Stimulated activated CD4-positive, alpha-beta T cell treated with anti-CD3 and anti-CD28 coated beads, Interleukin-15, amount 100 ng/mL, for 48 hours (primary cell): ENCODE measurements at regions not wholly inside any gene's neighbourhood (a gene's known extent, or its start where the extent isn't known, plus 50 kb on each side); places are given as distances from the start of the nearest gene placed in this dataset.
"Not testable (repeated sequence)": the region's sequence is repeated elsewhere in the genome, so short reads cannot be mapped to it uniquely, and the experiment has no call there.

ENCODE experiments used
- DNase-seq, 2 donors: peaks; one replicate each; pipeline ENCODE4 v3.0.0-alpha.2; 2020; ENCODE audit warnings: low read depth in 2 of 2

- DNase-seq: no peak
Observed at GRCh38 chr9:119761812-119762211, 392.6 kb upstream of the BRINP1 start.

- no peak for DNase-seq
Observed at GRCh38 chr9:119758990-119759389, 389.8 kb upstream of the BRINP1 start.

GRCh38 chr9:119758241-119758640, 389.0 kb upstream of the BRINP1 start:
- no peak for DNase-seq

- no peak for DNase-seq
Observed at GRCh38 chr9:119739476-119739875, 370.2 kb upstream of the BRINP1 start.

GRCh38 chr9:119736491-119737454, 367.5 kb upstream of the BRINP1 start:
- DNase-seq: no peak

DNA sequence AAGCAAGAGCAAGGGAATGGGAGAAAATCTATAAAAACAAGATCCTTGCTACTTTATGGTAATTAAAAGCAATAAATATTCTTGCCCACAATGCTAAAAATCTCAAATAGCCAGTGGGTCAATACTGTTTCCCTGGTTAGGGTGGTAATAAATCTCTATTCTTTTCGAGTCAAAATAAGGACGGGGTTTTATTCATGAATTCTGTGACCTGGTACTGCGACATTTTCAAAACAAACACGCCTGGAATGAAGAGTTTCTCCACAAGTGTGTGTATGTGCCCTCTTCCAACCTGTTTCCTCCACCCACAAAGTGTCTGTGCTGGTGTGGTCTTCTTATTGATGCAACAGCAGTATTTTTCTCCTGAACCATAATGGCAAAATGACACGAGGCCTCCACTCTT, 358.8 kb upstream of the BRINP1 start:
- DNase-seq: no peak

DNA sequence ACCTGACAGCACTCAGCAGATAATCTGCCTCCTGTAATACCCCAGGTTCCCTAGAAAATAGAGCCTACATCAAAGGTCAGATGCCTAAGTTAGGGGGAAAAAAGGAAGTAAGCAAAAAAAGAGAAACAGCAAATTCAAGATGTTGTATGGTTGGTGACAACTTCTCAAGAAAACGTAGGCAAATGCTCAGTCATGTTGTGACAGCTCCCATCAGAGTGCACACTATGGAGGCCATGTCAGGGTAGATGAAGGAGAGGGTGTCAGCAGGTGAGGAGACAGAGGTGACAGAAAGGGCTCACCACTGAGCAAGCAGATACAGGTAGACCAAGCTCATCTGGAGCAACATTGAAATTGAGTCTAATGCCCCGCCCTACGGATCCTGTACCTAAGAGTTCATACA, 356.8 kb upstream of the BRINP1 start:
- no peak for DNase-seq

GRCh38 chr9:119722384-119722783, 353.1 kb upstream of the BRINP1 start:
- DNase-seq: no peak

- DNase-seq: no peak
Observed at GRCh38 chr9:119712325-119712724, 343.1 kb upstream of the BRINP1 start.

- DNase-seq: no peak
Observed at GRCh38 chr9:119709431-119709830, 340.2 kb upstream of the BRINP1 start.

- no peak for DNase-seq
Observed at GRCh38 chr9:119707228-119707845, 338.1 kb upstream of the BRINP1 start.

- DNase-seq: no peak
Observed at GRCh38 chr9:119701651-119702050, 332.4 kb upstream of the BRINP1 start.

DNA sequence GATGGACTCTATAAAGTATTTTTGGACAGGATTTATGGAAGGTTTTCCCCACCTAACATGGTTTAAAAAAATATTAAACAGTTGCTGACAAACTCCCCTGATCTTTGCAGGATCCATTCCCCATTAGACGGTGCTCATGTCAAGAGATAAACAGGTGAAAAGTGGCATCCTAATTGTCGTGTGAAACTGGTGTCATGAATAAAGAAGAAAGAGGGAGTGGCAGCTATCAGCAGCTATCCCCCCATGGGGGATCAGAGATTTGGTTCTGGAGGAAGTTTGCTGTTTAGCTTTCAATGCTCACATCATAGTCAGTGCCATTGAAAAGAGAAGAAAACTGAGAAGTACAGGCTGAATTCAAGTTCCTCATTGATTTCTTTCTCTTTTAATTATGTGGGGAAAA, 329.3 kb upstream of the BRINP1 start:
- DNase-seq: no peak

GRCh38 chr9:119697996-119698395, 328.8 kb upstream of the BRINP1 start:
- DNase-seq: no peak

DNA sequence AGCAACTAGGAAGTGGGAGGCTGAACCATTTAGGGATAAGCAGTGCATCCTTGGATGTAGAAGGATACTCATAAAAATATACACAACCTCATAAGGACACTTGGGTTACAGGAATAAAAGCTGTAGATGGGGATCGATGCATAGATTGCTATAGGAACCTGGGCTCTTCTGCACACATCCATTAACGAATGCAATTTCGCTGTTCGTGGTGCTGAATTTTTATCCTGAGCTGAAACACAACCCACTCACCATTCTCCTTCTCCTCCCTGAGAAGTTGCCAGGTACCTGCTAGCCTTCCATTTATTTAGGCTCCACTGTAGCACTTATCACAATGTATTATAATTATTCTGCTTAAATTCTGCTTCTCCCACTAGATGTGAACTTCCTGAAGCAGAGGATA, 320.6 kb upstream of the BRINP1 start:
- no peak for DNase-seq

- DNase-seq: no peak
Observed at GRCh38 chr9:119688547-119688946, 319.3 kb upstream of the BRINP1 start.

DNA sequence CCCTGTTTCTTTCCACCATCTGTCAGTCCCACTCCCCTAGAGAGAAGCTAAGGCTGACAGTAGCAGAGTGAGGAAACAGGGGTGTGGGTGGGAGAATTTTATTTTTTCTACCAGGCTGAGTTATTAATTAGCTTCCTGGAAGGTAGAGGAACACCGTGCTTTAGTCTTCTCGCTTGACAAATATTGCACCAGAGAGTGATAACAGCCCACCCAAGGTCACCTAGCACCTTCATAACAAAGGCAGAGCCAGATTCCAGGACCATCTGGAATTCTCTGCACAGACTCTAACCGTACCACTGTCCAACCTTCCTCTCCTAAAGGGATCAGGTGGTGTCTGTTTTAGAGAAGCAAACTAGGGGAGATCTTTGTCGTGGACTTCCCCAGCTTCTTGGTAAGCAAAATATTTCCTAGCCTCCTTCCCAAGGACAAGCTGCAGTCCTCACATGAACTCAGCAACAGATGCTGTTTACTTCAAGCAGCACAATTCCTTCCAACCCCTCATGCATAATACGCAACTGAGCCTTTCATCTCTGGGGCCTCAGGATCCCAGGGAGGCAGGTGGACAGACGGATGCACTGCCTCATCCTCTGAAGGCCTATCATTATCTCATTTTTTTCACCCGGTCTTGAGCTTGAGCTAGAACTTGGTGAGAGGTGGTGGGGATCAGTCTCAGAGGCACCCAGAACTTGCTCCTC, 308.7 kb upstream of the BRINP1 start:
- no peak for DNase-seq

DNA sequence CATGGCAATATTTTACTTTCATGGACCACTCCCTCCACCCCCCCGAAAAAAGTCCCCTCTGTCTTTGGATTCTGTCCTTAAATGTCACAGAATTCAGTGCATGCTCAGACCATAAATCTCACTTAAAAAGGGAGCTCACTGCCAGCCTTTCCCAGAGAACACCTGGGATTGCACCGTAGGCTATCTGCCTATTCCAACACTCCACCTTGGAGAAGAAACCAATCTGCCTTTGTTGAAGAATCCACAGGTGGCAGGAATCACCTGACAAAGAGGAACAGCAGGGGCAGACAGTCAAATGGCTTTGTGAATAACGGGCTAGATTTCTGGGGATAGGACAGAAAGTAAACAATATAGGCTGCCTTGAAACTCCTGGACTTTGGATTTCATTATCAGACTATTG, 306.7 kb upstream of the BRINP1 start:
- no peak for DNase-seq

DNA sequence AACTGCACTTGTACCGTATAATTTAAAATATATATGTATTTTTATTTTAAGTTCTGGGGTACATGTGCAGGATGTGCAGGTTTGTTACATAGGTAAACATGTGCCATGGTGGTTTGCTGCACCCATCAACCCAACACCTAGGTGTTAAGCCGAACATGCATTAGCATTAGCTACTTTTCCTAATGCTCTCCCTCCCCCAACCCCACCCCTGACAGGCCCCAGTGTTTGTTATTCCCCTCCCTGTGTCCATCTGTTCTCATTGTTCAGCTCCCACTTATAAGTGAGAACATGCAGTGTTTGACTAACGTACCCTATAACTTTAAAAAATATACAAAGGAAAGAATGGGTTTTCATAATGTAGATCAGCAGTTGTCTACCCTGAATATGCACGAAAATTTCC, 303.5 kb upstream of the BRINP1 start:
- not testable (repeated sequence) for DNase-seq

GRCh38 chr9:119667916-119668315, 298.7 kb upstream of the BRINP1 start:
- DNase-seq: no peak

GRCh38 chr9:119667163-119667562, 297.9 kb upstream of the BRINP1 start:
- no peak for DNase-seq

DNA sequence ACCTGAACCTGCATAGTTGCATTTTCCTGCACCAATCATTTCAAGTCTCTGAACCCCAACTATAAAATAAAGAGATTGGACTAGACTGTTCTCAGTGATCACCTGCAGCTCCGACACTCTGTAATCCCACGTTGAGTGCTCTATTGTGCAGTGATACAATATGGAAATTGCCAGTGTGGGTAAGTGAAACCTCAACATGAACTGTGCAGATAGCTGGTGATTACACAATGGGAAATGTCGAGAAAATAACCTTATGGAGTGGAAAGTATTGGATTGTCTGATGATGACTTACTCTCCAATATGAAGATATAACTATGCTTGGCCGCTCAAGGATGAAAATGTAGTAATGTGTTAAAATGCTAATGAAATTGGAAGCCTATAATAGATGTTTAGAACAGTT, 293.1 kb upstream of the BRINP1 start:
- DNase-seq: no peak

DNA sequence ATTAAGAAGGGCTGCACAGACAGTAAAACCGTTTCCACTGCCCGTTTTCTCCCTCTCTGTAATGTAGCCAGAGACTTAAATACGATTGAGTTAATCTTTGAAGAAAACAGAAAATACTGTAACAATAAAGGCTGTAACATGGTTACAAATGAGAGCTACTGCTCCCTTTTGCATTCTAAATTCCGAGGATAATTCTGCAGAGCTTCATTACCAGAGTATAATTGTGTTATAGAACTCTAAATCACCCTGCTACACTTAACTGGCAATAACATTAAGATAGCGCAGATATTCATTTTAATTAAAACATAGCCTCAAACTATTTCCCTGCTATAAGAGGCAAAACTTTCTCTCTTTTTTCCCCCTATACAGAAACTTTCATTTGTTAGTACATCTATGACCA, 283.7 kb upstream of the BRINP1 start:
- DNase-seq: no peak
